ENCODE measurements at regions not wholly inside any gene's neighbourhood (a gene's known extent, or its start where the extent isn't known, plus 50 kb on each side); places are given as distances from the start of the nearest gene placed in this dataset.

GRCh38 chr14:101008631-101009336, 105.3 kb upstream of the RTL1 start:
- WGBS, 2 donors = 88 to 89% methylated on average over 9 of the region's 9 CpGs
- Histone ChIP-seq H3K9ac (ENCODE audit: insufficient read depth in 1 of 2, low read length in 2 of 2) (no peak overlapping the region), H3K4me3 (no peak overlapping the region), H3K27me3 (ENCODE audit: control insufficient read depth in 3 of 3, insufficient read depth in 3 of 3, low read length in 2 of 3) (no peaks in the 10 kb centered on the region), H3K36me3 (ENCODE audit: control insufficient read depth in 4 of 4, insufficient read depth in 4 of 4, low read length in 4 of 4) (peaks cover 0 to 10% (median 2%) of the 10 kb centered on the region in 4 donors), H3K9me3 (ENCODE audit: control insufficient read depth in 4 of 4, insufficient read depth in 3 of 4, low read length in 3 of 4) (peaks cover 0 to 8% (median 2%) of the 10 kb centered on the region in 4 donors), H3K27ac (ENCODE audit: low read depth in 1 of 2, low read length in 1 of 2) (no peak overlapping the region), H3K4me1 (ENCODE audit: control insufficient read depth in 5 of 5, insufficient read depth in 5 of 5, low read length in 5 of 5) (peaks cover 0 to 19% (median 0%) of the 10 kb centered on the region in 5 donors)
- ATAC-seq (ENCODE audit: insufficient read depth, low FRiP score) = no peak
- DNase-seq = no peak
- no peak for TF ChIP-seq CTCF (IDR thresholded peaks at IDR 0.05; ENCODE audit: control extremely low read depth, extremely low read depth)

- Histone ChIP-seq H3K9ac (ENCODE audit: insufficient read depth in 1 of 2, low read length in 2 of 2) (no peak overlapping the region), H3K4me1 (ENCODE audit: control insufficient read depth in 5 of 5, insufficient read depth in 5 of 5, low read length in 5 of 5) (peaks cover 0 to 13% (median 0%) of the 10 kb centered on the region in 5 donors), H3K36me3 (ENCODE audit: control insufficient read depth in 4 of 4, insufficient read depth in 4 of 4, low read length in 4 of 4) (peaks cover 0 to 10% (median 2%) of the 10 kb centered on the region in 4 donors), H3K4me3 (no peak overlapping the region), H3K27me3 (ENCODE audit: control insufficient read depth in 3 of 3, insufficient read depth in 3 of 3, low read length in 2 of 3) (no peaks in the 10 kb centered on the region), H3K9me3 (ENCODE audit: control insufficient read depth in 4 of 4, insufficient read depth in 3 of 4, low read length in 3 of 4) (peaks cover 0 to 8% (median 2%) of the 10 kb centered on the region in 4 donors), H3K27ac (ENCODE audit: low read depth in 1 of 2, low read length in 1 of 2) (no peak overlapping the region)
- WGBS, 2 donors = 88 to 93% methylated on average over 5 of the region's 5 CpGs
- ATAC-seq (ENCODE audit: insufficient read depth, low FRiP score) = no peak
- TF ChIP-seq CTCF (IDR thresholded peaks at IDR 0.05; ENCODE audit: control extremely low read depth, extremely low read depth) = no peak
- DNase-seq = no peak
Observed at GRCh38 chr14:101009531-101009930, 106.0 kb upstream of the RTL1 start.

- H3K27me3 ChIP-seq (ENCODE audit: control insufficient read depth in 3 of 3, insufficient read depth in 3 of 3, low read length in 2 of 3) = no peaks in the 10 kb centered on the region
- H3K27ac ChIP-seq (ENCODE audit: low read depth in 1 of 2, low read length in 1 of 2) = no peak overlapping the region
- WGBS, 2 donors = 91 to 94% methylated on average over 6 of the region's 6 CpGs
- H3K4me1 ChIP-seq (ENCODE audit: control insufficient read depth in 5 of 5, insufficient read depth in 5 of 5, low read length in 5 of 5) = peaks cover 0 to 6% (median 0%) of the 10 kb centered on the region in 5 donors
- no peak for ATAC-seq (ENCODE audit: insufficient read depth, low FRiP score)
- H3K9ac ChIP-seq (ENCODE audit: insufficient read depth in 1 of 2, low read length in 2 of 2) = no peak overlapping the region
- H3K9me3 ChIP-seq (ENCODE audit: control insufficient read depth in 4 of 4, insufficient read depth in 3 of 4, low read length in 3 of 4) = peaks cover 0 to 8% (median 2%) of the 10 kb centered on the region in 4 donors
- DNase-seq = no peak
- peaks cover 0 to 10% (median 2%) of the 10 kb centered on the region in 4 donors for H3K36me3 ChIP-seq (ENCODE audit: control insufficient read depth in 4 of 4, insufficient read depth in 4 of 4, low read length in 4 of 4)
- TF ChIP-seq CTCF (IDR thresholded peaks at IDR 0.05; ENCODE audit: control extremely low read depth, extremely low read depth) = no peak
- H3K4me3 ChIP-seq = no peak overlapping the region
Observed at GRCh38 chr14:101010293-101010692, 106.8 kb upstream of the RTL1 start.
